PC-3 (cell line): ENCODE measurements at regions not wholly inside any gene's neighbourhood (a gene's known extent, or its start where the extent isn't known, plus 50 kb on each side); places are given as distances from the start of the nearest gene placed in this dataset.

Source experiments
- ATAC-seq: fragments of 200-7000 bp; cut with Tn5 transposase; 2 replicates; pipeline ENCODE4 v1.9.1; 2020; ENCODE audit warnings: mild to moderate bottlenecking, moderate library complexity
- BruUV-seq: library from RNA; stranded (reverse); fragments of 400-500 nt; replicated peaks from 2 replicates; lab custom pipeline; 2021; lab: Mats Ljungman, UMichigan
- CTCF ChIA-PET: fragments of 300-600 bp; sonication (Branson Sonifier 250); formaldehyde crosslinking; loops from one replicate; lab custom pipeline; 2022; ENCODE audit warnings: antibody characterized with exemption; lab: Charles Lee
- POLR2A ChIA-PET: fragments of 300-600 bp; sonication (Branson Sonifier 250); formaldehyde crosslinking; loops from one replicate; lab custom pipeline; 2022; ENCODE audit warnings: antibody characterized with exemption; ENCODE audit not compliant: unreplicated experiment; lab: Charles Lee
- DNase-seq: peaks from one replicate; pipeline ENCODE4 v3.0.0-alpha.2; 2015
- H2AFZ ChIP-seq: fragments of 300-600 bp; sonication (generic); 2 replicates; pipeline ENCODE4 v1.6.0; 2016; ENCODE audit warnings: antibody characterized with exemption, low read length
- H3F3A ChIP-seq: fragments of 300-600 bp; sonication (generic); one replicate; pipeline ENCODE4 v1.6.0; 2017; ENCODE audit warnings: antibody characterized with exemption, low read length, control low read depth, mild to moderate bottlenecking; ENCODE audit not compliant: unreplicated experiment
- H3K27ac ChIP-seq: fragments of 300-600 bp; sonication (generic); 2 replicates; pipeline ENCODE4 v1.5.1; 2016; ENCODE audit warnings: mild to moderate bottlenecking, low read length
- H3K27me3 ChIP-seq: fragments of 300-600 bp; sonication (generic); 2 replicates; pipeline ENCODE4 v1.6.1; 2016; ENCODE audit warnings: low read length, mixed read lengths
- H3K36me3 ChIP-seq: fragments of 300-600 bp; sonication (generic); 2 replicates; pipeline ENCODE4 v1.6.1; 2016; ENCODE audit warnings: low read depth, mixed run types, low read length, mixed read lengths
- H3K4me1 ChIP-seq: fragments of 300-600 bp; sonication (generic); 2 replicates; pipeline ENCODE4 v1.5.1; 2016; ENCODE audit warnings: low read length; ENCODE audit not compliant: insufficient read depth
- H3K4me2 ChIP-seq: fragments of 300-600 bp; sonication (generic); 2 replicates; pipeline ENCODE4 v1.6.0; 2016; ENCODE audit warnings: low read length
- H3K4me3 ChIP-seq: fragments of 300-600 bp; sonication (generic); 2 replicates; pipeline ENCODE4 v1.5.1; 2016; ENCODE audit warnings: mild to moderate bottlenecking, low read length, mixed read lengths
- H3K79me2 ChIP-seq: fragments of 300-600 bp; sonication (generic); 2 replicates; pipeline ENCODE4 v1.6.1; 2017; ENCODE audit warnings: low read length, mixed read lengths
- H3K9ac ChIP-seq: fragments of 300-600 bp; sonication (generic); 2 replicates; pipeline ENCODE4 v1.6.0; 2016; ENCODE audit warnings: mild to moderate bottlenecking, low read length
- H3K9me2 ChIP-seq: fragments of 300-600 bp; sonication (generic); replicated peaks from 2 replicates; pipeline ENCODE4 v1.6.1; 2016; ENCODE audit warnings: mixed run types, low read length, mixed read lengths
- H3K9me3 ChIP-seq: fragments of 300-600 bp; sonication (generic); 2 replicates; pipeline ENCODE4 v1.6.1; 2016; ENCODE audit warnings: low read length, mixed read lengths
- H4K20me1 ChIP-seq: fragments of 300-600 bp; sonication (generic); 2 replicates; pipeline ENCODE4 v1.6.1; 2016; ENCODE audit warnings: low read length, mixed read lengths
- CTCF ChIP-seq: fragments of 300-600 bp; sonication (generic); conservative IDR thresholded peaks from 2 replicates; pipeline ENCODE4 v1.5.1; 2017; ENCODE audit warnings: antibody characterized with exemption, low read depth, mild to moderate bottlenecking, low read length
- EZH2 ChIP-seq: fragments of 300-600 bp; sonication (generic); IDR thresholded peaks from one replicate; pipeline ENCODE4 v1.6.1; 2017; ENCODE audit warnings: antibody characterized with exemption, mild to moderate bottlenecking, low read length; ENCODE audit not compliant: unreplicated experiment
- EZH2phosphoT487 ChIP-seq: fragments of 300-600 bp; sonication (generic); IDR thresholded peaks from 2 replicates; pipeline ENCODE4 v1.6.1; 2018; ENCODE audit warnings: mild to moderate bottlenecking, antibody characterized with exemption, low read length, borderline replicate concordance
- intact Hi-C: fragments of 100-400 bp; cut with micrococcal nuclease; formaldehyde crosslinking; loops from 2 replicates; pipeline ENCODE4 v1.9.0; 2023

DNA sequence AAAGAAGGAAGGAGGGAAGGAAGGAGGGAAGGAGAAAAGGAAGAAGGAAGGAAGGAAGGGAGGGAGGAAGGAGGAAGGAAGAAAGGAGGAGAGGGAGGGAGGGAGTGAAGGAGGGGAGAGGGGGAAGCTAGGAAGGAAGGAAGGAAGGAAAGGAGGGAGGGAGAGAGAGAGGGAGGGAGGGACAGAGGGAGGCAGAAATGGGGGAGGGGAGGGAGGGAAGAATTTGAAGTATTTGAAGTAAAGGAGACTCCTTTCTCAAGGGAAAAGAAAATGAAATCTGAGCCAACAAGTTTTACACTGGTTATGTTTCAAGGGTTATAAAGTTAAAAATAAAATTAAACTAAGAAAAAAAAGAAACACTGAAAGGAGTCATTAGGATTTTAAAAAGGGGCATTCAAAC is 431.4 kb downstream of the BRINP3 start:
- H3K9me3 ChIP-seq: no peaks in the 10 kb centered on the region
- peaks cover 3% of the 10 kb centered on the region; the same call in 1 of the 2 replicates for H3K27me3 ChIP-seq
- TF ChIP-seq CTCF (no peak), EZH2 (no peak), EZH2phosphoT487 (no peak)
- H3K4me2 ChIP-seq: no peak overlapping the region
- no peak overlapping the region for H3K27ac ChIP-seq
- intact Hi-C loops: no loop called here
- H3K9ac ChIP-seq: no peak overlapping the region
- H4K20me1 ChIP-seq: no peaks in the 10 kb centered on the region
- ATAC-seq: no peak
- no peak for DNase-seq
- H3F3A ChIP-seq: no peaks in the 10 kb centered on the region
- BruUV-seq: no TSS peak
- ChIA-PET CTCF (no interaction called here), POLR2A (no interaction called here)
- no peak overlapping the region for H3K4me3 ChIP-seq
- H3K4me1 ChIP-seq: peaks cover 5% of the 10 kb centered on the region; the same call in 1 of the 2 replicates
- H3K36me3 ChIP-seq: no peaks in the 10 kb centered on the region
- no peaks in the 10 kb centered on the region for H3K9me2 ChIP-seq
- no peaks in the 10 kb centered on the region for H3K79me2 ChIP-seq
- H2AFZ ChIP-seq: no peak overlapping the region
